Natural killer cell (primary cell): ENCODE measurements at regions not wholly inside any gene's neighbourhood (a gene's known extent, or its start where the extent isn't known, plus 50 kb on each side); places are given as distances from the start of the nearest gene placed in this dataset.

Experiments
- ATAC-seq, 3 donors: fragments of 150-1000 bp in 2 of 3; fragments of 200-7000 bp in 1 of 3; cut with Tn5 transposase; 1 replicate in 1 of 3; 2 replicates in 2 of 3; pipeline ENCODE4 v1.10.0; 2021; ENCODE audit warnings: mild to moderate bottlenecking in 2 of 3, moderate library complexity in 2 of 3
- DNase-seq, 2 donors: peaks; one replicate each; pipeline versions ENCODE4 v3.0.0 to v3.0.0-alpha.2; 2013 to 2021; ENCODE audit warnings: mixed read lengths in 1 of 2
- H3K27ac ChIP-seq: one replicate; pipeline ENCODE4 v1.5.1; 2013; ENCODE audit warnings: mild to moderate bottlenecking, low read length
- H3K27me3 ChIP-seq: one replicate; pipeline ENCODE4 v1.6.1; 2013; ENCODE audit warnings: low read length; ENCODE audit not compliant: control insufficient read depth, insufficient read depth
- H3K36me3 ChIP-seq: one replicate; pipeline ENCODE4 v1.6.1; 2013; ENCODE audit warnings: low read length; ENCODE audit not compliant: control insufficient read depth, insufficient read depth
- H3K4me1 ChIP-seq: one replicate; pipeline ENCODE4 v1.6.1; 2013; ENCODE audit warnings: low read length; ENCODE audit not compliant: control insufficient read depth, insufficient read depth
- H3K4me3 ChIP-seq: one replicate; pipeline ENCODE4 v1.5.1; 2013; ENCODE audit warnings: low read length
- H3K9me3 ChIP-seq: one replicate; pipeline ENCODE4 v1.6.1; 2013; ENCODE audit warnings: low read length; ENCODE audit not compliant: control insufficient read depth, insufficient read depth
- H3K27ac Mint-ChIP-seq, 2 donors: one replicate each; pipeline ENCODE4 v1.8.0; 2022; ENCODE audit warnings: mild to moderate bottlenecking in 2 of 2, mixed read lengths in 2 of 2, moderate library complexity in 1 of 2
- H3K27me3 Mint-ChIP-seq, 2 donors: one replicate each; pipeline ENCODE4 v1.8.0; 2022; ENCODE audit warnings: low read depth in 2 of 2, mixed read lengths in 2 of 2
- H3K36me3 Mint-ChIP-seq: one replicate; pipeline ENCODE4 v1.8.0; 2022; ENCODE audit warnings: mixed read lengths
- H3K4me1 Mint-ChIP-seq, 2 donors: one replicate each; pipeline ENCODE4 v1.8.0; 2022; ENCODE audit warnings: mixed read lengths in 2 of 2
- H3K4me3 Mint-ChIP-seq: one replicate; pipeline ENCODE4 v1.8.0; 2022; ENCODE audit warnings: mild to moderate bottlenecking, moderate library complexity, mixed read lengths
- H3K9me3 Mint-ChIP-seq, 2 donors: one replicate each; pipeline ENCODE4 v1.8.0; 2022; ENCODE audit warnings: mixed read lengths in 2 of 2
- CTCF ChIP-seq: fragments of 200-600 bp; IDR thresholded peaks from one replicate; pipeline ENCODE4 v1.8.0; 2022; ENCODE audit warnings: antibody characterized with exemption
- WGBS: methylation state at CpG from one replicate; pipeline ENCODE4 v1.1.7; 2013; ENCODE audit warnings: missing lambda C conversion rate; ENCODE audit not compliant: insufficient coverage; 5-methylcytosine and 5-hydroxymethylcytosine counted together
- intact Hi-C: fragments of 100-400 bp; cut with micrococcal nuclease; formaldehyde crosslinking; loops from one replicate; pipeline ENCODE4 v1.14.2; 2022

GRCh38 chr11:19327280-19327679 is 86.5 kb upstream of the E2F8 start:
- 79% methylated on average over 2 of the region's 3 CpGs for WGBS
- Mint-ChIP-seq H3K36me3 (no peaks in the 10 kb centered on the region), H3K4me3 (no peak overlapping the region), H3K9me3 (no peaks in the 10 kb centered on the region), H3K27ac (no peak overlapping the region), H3K27me3 (peaks cover 23 to 55% of the 10 kb centered on the region in 2 donors), H3K4me1 (no peaks in the 10 kb centered on the region)
- ATAC-seq = no peak
- no peaks in the 10 kb centered on the region for H3K36me3 ChIP-seq
- no peaks in the 10 kb centered on the region for H3K27me3 ChIP-seq
- H3K9me3 ChIP-seq = no peaks in the 10 kb centered on the region
- TF ChIP-seq CTCF = no peak
- intact Hi-C loops = no loop called here
- H3K4me1 ChIP-seq = no peaks in the 10 kb centered on the region
- DNase-seq = no peak
- H3K27ac ChIP-seq = no peak overlapping the region
- H3K4me3 ChIP-seq = no peak overlapping the region

- H3K27ac Mint-ChIP-seq = no peak overlapping the region
- no peaks in the 10 kb centered on the region for H3K4me1 ChIP-seq
- WGBS = 100% methylated on average over 1 of the region's 1 CpG
- H3K36me3 ChIP-seq = no peaks in the 10 kb centered on the region
- no peak overlapping the region for H3K4me3 Mint-ChIP-seq
- no peak for ATAC-seq
- H3K9me3 ChIP-seq = no peaks in the 10 kb centered on the region
- TF ChIP-seq CTCF = no peak
- H3K4me3 ChIP-seq = no peak overlapping the region
- no peaks in the 10 kb centered on the region for H3K4me1 Mint-ChIP-seq
- no peak overlapping the region for H3K27ac ChIP-seq
- no peaks in the 10 kb centered on the region for H3K9me3 Mint-ChIP-seq
- no peaks in the 10 kb centered on the region for H3K27me3 ChIP-seq
- H3K36me3 Mint-ChIP-seq = no peaks in the 10 kb centered on the region
- intact Hi-C loops = no loop called here
- H3K27me3 Mint-ChIP-seq = peaks cover 23 to 60% of the 10 kb centered on the region in 2 donors
- DNase-seq = no peak
Measured at GRCh38 chr11:19326499-19326898, 85.8 kb upstream of the E2F8 start.

GRCh38 chr11:19323502-19323901 is 82.8 kb upstream of the E2F8 start:
- Histone ChIP-seq H3K27ac (no peak overlapping the region), H3K4me3 (no peak overlapping the region), H3K9me3 (no peaks in the 10 kb centered on the region), H3K4me1 (no peaks in the 10 kb centered on the region), H3K27me3 (peaks cover 4% of the 10 kb centered on the region), H3K36me3 (no peaks in the 10 kb centered on the region)
- no peaks in the 10 kb centered on the region for H3K4me1 Mint-ChIP-seq
- peaks cover 31 to 50% of the 10 kb centered on the region in 2 donors for H3K27me3 Mint-ChIP-seq
- TF ChIP-seq CTCF = no peak
- intact Hi-C loops = no loop called here
- H3K9me3 Mint-ChIP-seq = no peaks in the 10 kb centered on the region
- no peak overlapping the region for H3K27ac Mint-ChIP-seq
- DNase-seq (no peak), ATAC-seq (no peak)
- no peaks in the 10 kb centered on the region for H3K36me3 Mint-ChIP-seq
- H3K4me3 Mint-ChIP-seq = no peak overlapping the region

GRCh38 chr11:19321351-19321750 is 80.6 kb upstream of the E2F8 start:
- DNase-seq (no peak), ATAC-seq (no peak)
- intact Hi-C loops = no loop called here
- TF ChIP-seq CTCF = no peak
- Mint-ChIP-seq H3K9me3 (no peaks in the 10 kb centered on the region), H3K27ac (no peak overlapping the region), H3K27me3 (peaks cover 29 to 42% of the 10 kb centered on the region in 2 donors), H3K36me3 (no peaks in the 10 kb centered on the region), H3K4me3 (no peak overlapping the region), H3K4me1 (no peaks in the 10 kb centered on the region)
- H3K27me3 ChIP-seq = peaks cover 4% of the 10 kb centered on the region
- H3K27ac ChIP-seq = no peak overlapping the region
- no peak overlapping the region for H3K4me3 ChIP-seq
- 76% methylated on average over 2 of the region's 2 CpGs for WGBS
- H3K4me1 ChIP-seq = no peaks in the 10 kb centered on the region
- H3K36me3 ChIP-seq = no peaks in the 10 kb centered on the region
- no peaks in the 10 kb centered on the region for H3K9me3 ChIP-seq
